HG03139 (cell line): ENCODE measurements at regions not wholly inside any gene's neighbourhood (a gene's known extent, or its start where the extent isn't known, plus 50 kb on each side); places are given as distances from the start of the nearest gene placed in this dataset.
"Not testable (repeated sequence)": the region's sequence is repeated elsewhere in the genome, so short reads cannot be mapped to it uniquely, and the experiment has no call there.

Source experiments
- ATAC-seq: cut with Tn5 transposase; IDR thresholded peaks from one replicate; pipeline ENCODE4 v1.9.1; 2021; ENCODE audit not compliant: unreplicated experiment

- ATAC-seq = no peak
Measured at GRCh38 chr5:57659886-57660285, 177.3 kb upstream of the ACTBL2 start.

- ATAC-seq = no peak
Measured at GRCh38 chr5:57658018-57658417, 175.4 kb upstream of the ACTBL2 start.

- no peak for ATAC-seq
Measured at GRCh38 chr5:57655228-57655627, 172.6 kb upstream of the ACTBL2 start.

GRCh38 chr5:57653636-57654290, 171.2 kb upstream of the ACTBL2 start:
- no peak for ATAC-seq

- no peak for ATAC-seq
Measured at GRCh38 chr5:57651127-57651526, 168.5 kb upstream of the ACTBL2 start.

GRCh38 chr5:57650360-57651069, 167.9 kb upstream of the ACTBL2 start:
- ATAC-seq = peak; percentile 89

- ATAC-seq = no peak
Measured at GRCh38 chr5:57642698-57643097, 160.1 kb upstream of the ACTBL2 start.

- ATAC-seq = no peak
Measured at GRCh38 chr5:57642066-57642465, 159.5 kb upstream of the ACTBL2 start.

GRCh38 chr5:57635146-57635777, 152.7 kb upstream of the ACTBL2 start:
- no peak for ATAC-seq

- no peak for ATAC-seq
Measured at GRCh38 chr5:57632937-57633336, 150.3 kb upstream of the ACTBL2 start.

GRCh38 chr5:57631139-57631538, 148.5 kb upstream of the ACTBL2 start:
- ATAC-seq = not testable (repeated sequence)

- no peak for ATAC-seq
Measured at GRCh38 chr5:57627661-57628060, 145.1 kb upstream of the ACTBL2 start.

- no peak for ATAC-seq
Measured at GRCh38 chr5:57626703-57627102, 144.1 kb upstream of the ACTBL2 start.

- ATAC-seq = no peak
Measured at GRCh38 chr5:57621624-57622023, 139.0 kb upstream of the ACTBL2 start.

GRCh38 chr5:57618767-57619381, 136.3 kb upstream of the ACTBL2 start:
- no peak for ATAC-seq

- no peak for ATAC-seq
Measured at GRCh38 chr5:57613741-57614140, 131.1 kb upstream of the ACTBL2 start.

GRCh38 chr5:57611177-57611576, 128.6 kb upstream of the ACTBL2 start:
- no peak for ATAC-seq

GRCh38 chr5:57608542-57608941, 125.9 kb upstream of the ACTBL2 start:
- ATAC-seq = no peak

- ATAC-seq = no peak
Measured at GRCh38 chr5:57601996-57602395, 119.4 kb upstream of the ACTBL2 start.

- ATAC-seq = no peak
Measured at GRCh38 chr5:57600321-57600720, 117.7 kb upstream of the ACTBL2 start.

- no peak for ATAC-seq
Measured at GRCh38 chr5:57598756-57599155, 116.1 kb upstream of the ACTBL2 start.

- no peak for ATAC-seq
Measured at GRCh38 chr5:57598097-57598496, 115.5 kb upstream of the ACTBL2 start.
